ENCODE measurements at regions not wholly inside any gene's neighbourhood (a gene's known extent, or its start where the extent isn't known, plus 50 kb on each side); places are given as distances from the start of the nearest gene placed in this dataset.
"Not testable (repeated sequence)": the region's sequence is repeated elsewhere in the genome, so short reads cannot be mapped to it uniquely, and the experiment has no call there.

DNA sequence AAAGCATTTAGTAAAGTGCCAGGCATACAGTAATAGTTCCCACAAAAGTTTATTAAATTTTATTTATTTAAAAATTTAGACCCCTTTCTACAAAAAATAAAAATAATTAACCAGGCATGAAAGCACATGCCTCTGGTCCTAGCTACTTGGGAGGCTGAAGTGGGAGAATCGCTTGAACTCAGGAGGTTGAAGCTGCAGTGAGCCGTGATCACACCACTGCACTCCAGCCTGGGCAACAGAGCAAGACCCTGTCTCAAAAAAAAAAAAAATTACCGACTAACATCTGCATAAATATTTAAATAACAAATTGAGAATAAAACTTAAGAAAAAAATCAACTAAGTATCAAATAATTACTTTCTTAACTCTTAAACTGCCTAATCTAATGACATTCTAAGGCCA lies 64.3 kb upstream of the TRIM24 start (continued):
- TF ChIP-seq, protein P1, sequence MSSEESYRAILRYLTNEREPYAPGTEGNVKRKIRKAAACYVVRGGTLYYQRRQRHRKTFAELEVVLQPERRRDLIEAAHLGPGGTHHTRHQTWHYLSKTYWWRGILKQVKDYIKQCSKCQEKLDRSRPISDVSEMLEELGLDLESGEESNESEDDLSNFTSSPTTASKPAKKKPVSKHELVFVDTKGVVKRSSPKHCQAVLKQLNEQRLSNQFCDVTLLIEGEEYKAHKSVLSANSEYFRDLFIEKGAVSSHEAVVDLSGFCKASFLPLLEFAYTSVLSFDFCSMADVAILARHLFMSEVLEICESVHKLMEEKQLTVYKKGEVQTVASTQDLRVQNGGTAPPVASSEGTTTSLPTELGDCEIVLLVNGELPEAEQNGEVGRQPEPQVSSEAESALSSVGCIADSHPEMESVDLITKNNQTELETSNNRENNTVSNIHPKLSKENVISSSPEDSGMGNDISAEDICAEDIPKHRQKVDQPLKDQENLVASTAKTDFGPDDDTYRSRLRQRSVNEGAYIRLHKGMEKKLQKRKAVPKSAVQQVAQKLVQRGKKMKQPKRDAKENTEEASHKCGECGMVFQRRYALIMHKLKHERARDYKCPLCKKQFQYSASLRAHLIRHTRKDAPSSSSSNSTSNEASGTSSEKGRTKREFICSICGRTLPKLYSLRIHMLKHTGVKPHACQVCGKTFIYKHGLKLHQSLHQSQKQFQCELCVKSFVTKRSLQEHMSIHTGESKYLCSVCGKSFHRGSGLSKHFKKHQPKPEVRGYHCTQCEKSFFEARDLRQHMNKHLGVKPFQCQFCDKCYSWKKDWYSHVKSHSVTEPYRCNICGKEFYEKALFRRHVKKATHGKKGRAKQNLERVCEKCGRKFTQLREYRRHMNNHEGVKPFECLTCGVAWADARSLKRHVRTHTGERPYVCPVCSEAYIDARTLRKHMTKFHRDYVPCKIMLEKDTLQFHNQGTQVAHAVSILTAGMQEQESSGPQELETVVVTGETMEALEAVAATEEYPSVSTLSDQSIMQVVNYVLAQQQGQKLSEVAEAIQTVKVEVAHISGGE (tag by site-specific recombination; conservative IDR thresholded peaks at IDR 0.05; ENCODE audit: low read depth): no peak
- TF ChIP-seq GFI1B (tag by site-specific recombination; IDR thresholded peaks at IDR 0.05): no peak
- no peak for TF ChIP-seq TCF7L2 (IDR thresholded peaks at IDR 0.05; ENCODE audit: borderline replicate concordance, low read depth, low read length)

DNA sequence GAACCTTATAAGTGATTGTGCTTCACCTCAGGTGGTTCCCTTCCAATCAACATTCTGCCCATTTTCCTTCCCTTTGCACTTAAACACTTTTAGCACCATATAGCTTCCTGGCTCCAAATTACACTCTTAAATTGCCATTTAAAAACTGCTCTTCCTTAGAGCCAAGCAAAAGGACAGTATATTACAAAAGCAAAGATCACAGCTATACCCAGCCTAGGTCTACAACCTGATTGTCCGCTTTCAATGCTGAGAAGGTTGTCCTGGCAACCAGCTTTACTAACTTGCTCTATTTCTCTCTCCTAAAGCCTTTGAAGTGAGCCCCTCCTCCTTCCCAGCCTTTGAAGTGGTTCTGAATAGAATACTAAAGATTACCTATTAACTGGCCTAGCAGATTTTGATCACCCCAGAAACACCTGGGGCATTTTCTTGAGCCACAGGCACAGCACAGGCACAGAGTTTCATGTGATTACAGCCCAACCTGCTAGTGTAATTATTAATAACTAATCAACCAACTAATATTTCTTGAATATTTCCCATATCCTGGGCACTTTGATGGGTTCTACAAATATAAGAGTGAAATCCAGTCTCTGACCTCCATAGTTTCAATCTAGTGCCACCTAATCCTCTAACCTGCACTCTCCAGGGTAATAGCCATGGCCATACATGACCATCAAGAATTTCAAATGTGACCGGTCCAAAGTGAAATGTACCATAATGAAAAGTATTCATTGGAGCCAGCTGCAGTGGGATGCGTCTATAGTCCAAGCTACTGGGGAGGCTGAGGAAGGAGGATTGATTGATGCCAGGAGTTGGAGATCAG lies 63.6 kb upstream of the TRIM24 start:
- H3K27ac ChIP-seq (ENCODE audit: extremely low read depth, low read depth, low read length): no peak overlapping the region
- H3K36me3 ChIP-seq (ENCODE audit: control insufficient read depth in 2 of 2, insufficient read depth in 1 of 2, low read length in 2 of 2): no peaks in the 10 kb centered on the region
- ChIA-PET CTCF (no interaction called here), POLR2A (no interaction called here)
- no peaks in the 10 kb centered on the region for H3K4me1 ChIP-seq (ENCODE audit: control insufficient read depth, insufficient read depth, low read length)
- TF ChIP-seq TCF7L2 (IDR thresholded peaks at IDR 0.05; ENCODE audit: borderline replicate concordance, low read depth, low read length) (peak; percentile 49; the same call in 1 of the 2 replicates), ZNF521 (tag by site-specific recombination; IDR thresholded peaks at IDR 0.05) (no peak)
- no peaks in the 10 kb centered on the region for H3K9me3 ChIP-seq (ENCODE audit: control insufficient read depth, insufficient read depth, low read depth, low read length)
- no peak overlapping the region for H3K4me3 ChIP-seq (ENCODE audit: low read depth, low read length)

DNA sequence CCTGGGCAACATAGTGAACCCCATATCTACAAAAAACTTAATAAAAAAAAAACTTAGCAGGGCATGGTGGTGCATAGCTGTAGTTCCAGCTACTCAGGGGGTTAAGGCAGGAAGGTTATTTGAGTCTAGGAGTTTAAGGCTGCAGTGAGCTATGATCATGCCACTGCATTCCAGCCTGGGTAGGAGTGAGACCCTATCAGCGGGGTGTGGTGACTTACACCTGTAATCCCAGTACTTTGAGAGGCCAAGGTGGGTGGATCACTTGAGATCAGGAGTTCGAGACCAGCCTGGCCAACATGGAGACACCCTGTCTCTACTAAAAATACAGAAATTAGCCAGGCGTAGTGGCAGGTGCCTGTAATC lies 63.0 kb upstream of the TRIM24 start:
- CTCF ChIA-PET; H3K4me1 ChIP-seq (ENCODE audit: control insufficient read depth, insufficient read depth, low read length); H3K9me3 ChIP-seq (ENCODE audit: control insufficient read depth, insufficient read depth, low read depth, low read length); H3K4me3 ChIP-seq (ENCODE audit: low read depth, low read length); H3K27ac ChIP-seq (ENCODE audit: extremely low read depth, low read depth, low read length); H3K36me3 ChIP-seq (ENCODE audit: control insufficient read depth in 2 of 2, insufficient read depth in 1 of 2, low read length in 2 of 2); POLR2A ChIA-PET: not testable (repeated sequence)

DNA sequence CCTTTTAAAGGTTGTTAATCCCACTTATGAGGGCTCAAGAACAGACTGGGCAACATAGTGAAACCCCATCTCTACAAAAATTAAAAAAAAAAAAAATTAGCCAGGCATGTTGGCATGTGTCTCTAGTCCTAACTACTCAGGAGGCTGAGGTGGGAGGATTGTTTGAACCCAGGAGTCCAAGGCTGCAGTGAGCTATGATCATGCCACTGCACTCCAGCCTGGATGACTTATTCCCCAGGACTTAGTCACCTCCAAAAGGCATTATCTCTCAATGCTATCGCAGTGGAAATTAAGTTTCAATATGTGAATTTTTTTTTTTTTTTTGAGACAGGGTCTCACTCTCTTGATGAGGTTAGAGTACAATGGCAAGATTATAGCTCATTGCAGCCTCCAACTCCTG lies 61.2 kb upstream of the TRIM24 start:
- H3K36me3 ChIP-seq (ENCODE audit: control insufficient read depth in 2 of 2, insufficient read depth in 1 of 2, low read length in 2 of 2): no peaks in the 10 kb centered on the region
- no peak overlapping the region for H3K27ac ChIP-seq (ENCODE audit: extremely low read depth, low read depth, low read length)
- TF ChIP-seq RBAK (tag by site-specific recombination; IDR thresholded peaks at IDR 0.05): no peak
- TF ChIP-seq ZNF776 (tag by site-specific recombination; IDR thresholded peaks at IDR 0.05; ENCODE audit: borderline replicate concordance): no peak
- TF ChIP-seq ZNF837 (tag by site-specific recombination; IDR thresholded peaks at IDR 0.05): no peak
- TF ChIP-seq, protein P2, sequence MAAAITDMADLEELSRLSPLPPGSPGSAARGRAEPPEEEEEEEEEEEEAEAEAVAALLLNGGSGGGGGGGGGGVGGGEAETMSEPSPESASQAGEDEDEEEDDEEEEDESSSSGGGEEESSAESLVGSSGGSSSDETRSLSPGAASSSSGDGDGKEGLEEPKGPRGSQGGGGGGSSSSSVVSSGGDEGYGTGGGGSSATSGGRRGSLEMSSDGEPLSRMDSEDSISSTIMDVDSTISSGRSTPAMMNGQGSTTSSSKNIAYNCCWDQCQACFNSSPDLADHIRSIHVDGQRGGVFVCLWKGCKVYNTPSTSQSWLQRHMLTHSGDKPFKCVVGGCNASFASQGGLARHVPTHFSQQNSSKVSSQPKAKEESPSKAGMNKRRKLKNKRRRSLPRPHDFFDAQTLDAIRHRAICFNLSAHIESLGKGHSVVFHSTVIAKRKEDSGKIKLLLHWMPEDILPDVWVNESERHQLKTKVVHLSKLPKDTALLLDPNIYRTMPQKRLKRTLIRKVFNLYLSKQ (tag by site-specific recombination; IDR thresholded peaks at IDR 0.05; ENCODE audit: borderline replicate concordance): no peak
- no peak for TF ChIP-seq SCRT1 (tag by site-specific recombination; IDR thresholded peaks at IDR 0.05; ENCODE audit: borderline replicate concordance)
- no peak for TF ChIP-seq ZNF423 (tag by site-specific recombination; IDR thresholded peaks at IDR 0.05)
- no peak for TF ChIP-seq ZBTB48 (tag by site-specific recombination; IDR thresholded peaks at IDR 0.05)
- no peak for TF ChIP-seq ZNF324 (tag by site-specific recombination; IDR thresholded peaks at IDR 0.05)
- no peak for TF ChIP-seq ZNF16 (tag by site-specific recombination; IDR thresholded peaks at IDR 0.05; ENCODE audit: low read depth)
- TF ChIP-seq, protein P3, sequence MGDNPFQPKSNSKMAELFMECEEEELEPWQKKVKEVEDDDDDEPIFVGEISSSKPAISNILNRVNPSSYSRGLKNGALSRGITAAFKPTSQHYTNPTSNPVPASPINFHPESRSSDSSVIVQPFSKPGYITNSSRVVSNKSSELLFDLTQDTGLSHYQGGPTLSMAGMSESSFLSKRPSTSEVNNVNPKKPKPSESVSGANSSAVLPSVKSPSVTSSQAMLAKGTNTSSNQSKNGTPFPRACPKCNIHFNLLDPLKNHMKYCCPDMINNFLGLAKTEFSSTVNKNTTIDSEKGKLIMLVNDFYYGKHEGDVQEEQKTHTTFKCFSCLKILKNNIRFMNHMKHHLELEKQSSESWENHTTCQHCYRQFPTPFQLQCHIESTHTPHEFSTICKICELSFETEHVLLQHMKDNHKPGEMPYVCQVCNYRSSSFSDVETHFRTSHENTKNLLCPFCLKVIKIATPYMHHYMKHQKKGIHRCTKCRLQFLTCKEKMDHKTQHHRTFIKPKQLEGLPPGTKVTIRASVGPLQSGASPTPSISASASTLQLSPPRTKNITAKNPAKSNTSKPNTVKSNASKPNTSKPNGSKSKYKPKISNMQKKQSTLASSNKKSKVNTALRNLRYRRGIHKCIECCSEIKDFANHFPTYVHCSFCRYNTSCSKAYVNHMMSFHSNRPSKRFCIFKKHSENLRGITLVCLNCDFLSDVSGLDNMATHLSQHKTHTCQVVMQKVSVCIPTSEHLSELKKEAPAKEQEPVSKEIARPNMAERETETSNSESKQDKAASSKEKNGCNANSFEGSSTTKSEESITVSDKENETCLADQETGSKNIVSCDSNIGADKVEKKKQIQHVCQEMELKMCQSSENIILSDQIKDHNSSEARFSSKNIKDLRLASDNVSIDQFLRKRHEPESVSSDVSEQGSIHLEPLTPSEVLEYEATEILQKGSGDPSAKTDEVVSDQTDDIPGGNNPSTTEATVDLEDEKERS (tag by site-specific recombination; IDR thresholded peaks at IDR 0.05): no peak
- no peak for TF ChIP-seq ZNF350 (tag by site-specific recombination; IDR thresholded peaks at IDR 0.05)
- TF ChIP-seq, protein P4, sequence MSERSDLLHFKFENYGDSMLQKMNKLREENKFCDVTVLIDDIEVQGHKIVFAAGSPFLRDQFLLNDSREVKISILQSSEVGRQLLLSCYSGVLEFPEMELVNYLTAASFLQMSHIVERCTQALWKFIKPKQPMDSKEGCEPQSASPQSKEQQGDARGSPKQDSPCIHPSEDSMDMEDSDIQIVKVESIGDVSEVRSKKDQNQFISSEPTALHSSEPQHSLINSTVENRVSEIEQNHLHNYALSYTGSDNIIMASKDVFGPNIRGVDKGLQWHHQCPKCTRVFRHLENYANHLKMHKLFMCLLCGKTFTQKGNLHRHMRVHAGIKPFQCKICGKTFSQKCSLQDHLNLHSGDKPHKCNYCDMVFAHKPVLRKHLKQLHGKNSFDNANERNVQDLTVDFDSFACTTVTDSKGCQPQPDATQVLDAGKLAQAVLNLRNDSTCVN (tag by site-specific recombination; optimal IDR thresholded peaks at IDR 0.05): no peak
- ChIA-PET POLR2A (no interaction called here), CTCF (no interaction called here)
- no peaks in the 10 kb centered on the region for H3K9me3 ChIP-seq (ENCODE audit: control insufficient read depth, insufficient read depth, low read depth, low read length)
- H3K4me3 ChIP-seq (ENCODE audit: low read depth, low read length): no peak overlapping the region
- no peaks in the 10 kb centered on the region for H3K4me1 ChIP-seq (ENCODE audit: control insufficient read depth, insufficient read depth, low read length)

All from HEK293 (cell line).